GM21619 (cell line): ENCODE measurements at regions not wholly inside any gene's neighbourhood (a gene's known extent, or its start where the extent isn't known, plus 50 kb on each side); places are given as distances from the start of the nearest gene placed in this dataset.

Experiments
- ATAC-seq: cut with Tn5 transposase; IDR thresholded peaks from one replicate; pipeline ENCODE4 v1.9.1; 2021; ENCODE audit not compliant: unreplicated experiment

GRCh38 chr3:132267391-132267993, 49.7 kb upstream of the ACP3 start:
- no peak for ATAC-seq
